ENCODE measurements at regions not wholly inside any gene's neighbourhood (a gene's known extent, or its start where the extent isn't known, plus 50 kb on each side); places are given as distances from the start of the nearest gene placed in this dataset.
A peak's percentile ranks its signal among the peaks of the same experiment; 100 is the strongest.

DNA sequence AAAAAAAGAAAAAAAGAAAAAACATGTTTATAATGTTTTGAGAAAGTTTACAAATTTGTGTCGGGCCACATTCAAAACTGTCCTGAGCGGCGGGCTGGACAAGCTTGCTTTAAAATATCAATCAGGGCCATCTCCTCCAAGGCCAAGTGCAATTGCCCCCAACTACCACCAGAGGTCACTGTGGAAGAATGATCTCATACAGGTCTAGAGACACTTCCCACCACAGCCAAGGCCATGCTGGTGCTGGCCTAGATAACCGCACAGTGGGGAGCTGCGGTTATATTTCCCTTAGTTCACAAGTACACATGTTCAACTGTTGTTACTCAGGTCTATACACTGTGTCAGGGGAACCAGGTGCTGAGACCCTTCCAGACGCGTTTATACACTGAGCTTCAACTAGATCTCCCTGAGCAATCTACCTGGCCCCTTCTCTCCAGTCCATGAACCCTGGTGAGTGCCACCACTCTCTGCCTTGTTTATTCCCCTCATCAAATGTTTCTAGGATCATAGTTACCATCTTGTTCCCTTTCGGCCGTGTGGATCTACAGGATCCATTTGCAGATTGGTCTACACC, 83.8 kb upstream of the CCL2 start (continued):
- TF ChIP-seq, protein P1, sequence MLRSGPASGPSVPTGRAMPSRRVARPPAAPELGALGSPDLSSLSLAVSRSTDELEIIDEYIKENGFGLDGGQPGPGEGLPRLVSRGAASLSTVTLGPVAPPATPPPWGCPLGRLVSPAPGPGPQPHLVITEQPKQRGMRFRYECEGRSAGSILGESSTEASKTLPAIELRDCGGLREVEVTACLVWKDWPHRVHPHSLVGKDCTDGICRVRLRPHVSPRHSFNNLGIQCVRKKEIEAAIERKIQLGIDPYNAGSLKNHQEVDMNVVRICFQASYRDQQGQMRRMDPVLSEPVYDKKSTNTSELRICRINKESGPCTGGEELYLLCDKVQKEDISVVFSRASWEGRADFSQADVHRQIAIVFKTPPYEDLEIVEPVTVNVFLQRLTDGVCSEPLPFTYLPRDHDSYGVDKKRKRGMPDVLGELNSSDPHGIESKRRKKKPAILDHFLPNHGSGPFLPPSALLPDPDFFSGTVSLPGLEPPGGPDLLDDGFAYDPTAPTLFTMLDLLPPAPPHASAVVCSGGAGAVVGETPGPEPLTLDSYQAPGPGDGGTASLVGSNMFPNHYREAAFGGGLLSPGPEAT (IDR thresholded peaks at IDR 0.05; ENCODE audit: low read depth), result no peak
- TF ChIP-seq FOXK2 (IDR thresholded peaks at IDR 0.05) (no peak), YY1 (IDR thresholded peaks at IDR 0.05; ENCODE audit: low read depth, low read length) (no peak), SMC3 (IDR thresholded peaks at IDR 0.05; ENCODE audit: borderline replicate concordance, low read length) (peak; percentile 30; the same call in 1 of the 2 replicates)
- TF ChIP-seq, protein P2, sequence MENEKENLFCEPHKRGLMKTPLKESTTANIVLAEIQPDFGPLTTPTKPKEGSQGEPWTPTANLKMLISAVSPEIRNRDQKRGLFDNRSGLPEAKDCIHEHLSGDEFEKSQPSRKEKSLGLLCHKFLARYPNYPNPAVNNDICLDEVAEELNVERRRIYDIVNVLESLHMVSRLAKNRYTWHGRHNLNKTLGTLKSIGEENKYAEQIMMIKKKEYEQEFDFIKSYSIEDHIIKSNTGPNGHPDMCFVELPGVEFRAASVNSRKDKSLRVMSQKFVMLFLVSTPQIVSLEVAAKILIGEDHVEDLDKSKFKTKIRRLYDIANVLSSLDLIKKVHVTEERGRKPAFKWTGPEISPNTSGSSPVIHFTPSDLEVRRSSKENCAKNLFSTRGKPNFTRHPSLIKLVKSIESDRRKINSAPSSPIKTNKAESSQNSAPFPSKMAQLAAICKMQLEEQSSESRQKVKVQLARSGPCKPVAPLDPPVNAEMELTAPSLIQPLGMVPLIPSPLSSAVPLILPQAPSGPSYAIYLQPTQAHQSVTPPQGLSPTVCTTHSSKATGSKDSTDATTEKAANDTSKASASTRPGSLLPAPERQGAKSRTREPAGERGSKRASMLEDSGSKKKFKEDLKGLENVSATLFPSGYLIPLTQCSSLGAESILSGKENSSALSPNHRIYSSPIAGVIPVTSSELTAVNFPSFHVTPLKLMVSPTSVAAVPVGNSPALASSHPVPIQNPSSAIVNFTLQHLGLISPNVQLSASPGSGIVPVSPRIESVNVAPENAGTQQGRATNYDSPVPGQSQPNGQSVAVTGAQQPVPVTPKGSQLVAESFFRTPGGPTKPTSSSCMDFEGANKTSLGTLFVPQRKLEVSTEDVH (IDR thresholded peaks at IDR 0.05; ENCODE audit: low read depth, partially characterized antibody), result no peak

DNA sequence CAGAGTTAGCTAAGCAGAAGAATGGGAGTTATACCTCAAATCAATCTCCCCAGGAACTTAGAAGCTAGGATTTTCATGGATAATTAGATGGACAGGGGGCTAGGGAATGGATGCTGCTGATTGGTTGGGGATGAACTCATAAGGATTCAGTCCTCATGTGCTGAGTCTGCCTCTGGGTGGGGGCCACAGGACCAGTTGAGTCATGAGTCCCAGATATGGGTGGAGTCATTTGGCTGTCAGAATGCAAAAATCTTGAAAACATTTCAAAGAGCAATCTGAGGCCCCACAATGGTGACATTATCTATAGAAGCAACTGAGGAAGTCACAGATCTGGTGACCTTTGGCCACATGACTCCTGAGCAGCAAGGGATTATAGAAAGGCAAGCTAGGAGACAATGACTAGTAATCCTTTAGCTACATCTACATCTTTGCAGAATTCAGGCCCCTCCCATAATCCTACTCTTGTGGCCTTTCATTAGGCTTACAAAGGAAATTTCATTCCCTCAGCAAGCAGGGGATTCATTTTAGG, 82.6 kb upstream of the CCL2 start:
- no TSS peak for BruUV-seq (replicated peaks)
- Histone ChIP-seq H3K36me3 (ENCODE audit: control insufficient read depth in 2 of 2, insufficient read depth in 2 of 2, low read length in 1 of 2) (no peaks in the 10 kb centered on the region), H3K4me1 (ENCODE audit: control insufficient read depth, insufficient read depth, low read length) (no peaks in the 10 kb centered on the region), H2AFZ (ENCODE audit: control insufficient read depth, low read depth, low read length) (no peak overlapping the region), H3K4me3 (no peak overlapping the region), H4K20me1 (ENCODE audit: control insufficient read depth, insufficient read depth) (no peaks in the 10 kb centered on the region), H3K27me3 (replicated peaks in 1 of 2; ENCODE audit: control insufficient read depth in 2 of 2, insufficient read depth in 2 of 2, low read length in 1 of 2) (peaks cover 0 to 6% of the 10 kb centered on the region in 2 experiments; a peak in 2 of 4 replicates), H3K9me3 (replicated peaks; ENCODE audit: control insufficient read depth, insufficient read depth, low read length) (no peaks in the 10 kb centered on the region), H3K9ac (ENCODE audit: control insufficient read depth, insufficient read depth, low read length) (no peak overlapping the region), H3K27ac (ENCODE audit: control insufficient read depth, insufficient read depth) (no peak overlapping the region), H3K79me2 (ENCODE audit: control insufficient read depth, insufficient read depth, low read length) (no peaks in the 10 kb centered on the region), H3K4me2 (ENCODE audit: control insufficient read depth, insufficient read depth) (no peak overlapping the region)
- SMC1A ChIA-PET (ENCODE audit: uncharacterized antibody, unreplicated experiment), result interaction anchor here (1.8 kb wide), 1 partner anchor 12 kb away, joined by 4 read pairs; no protein-coding TSS in a partner anchor
- in situ Hi-C loops (cut with MboI), result no loop called here
- POLR2A ChIA-PET, result no interaction called here
- RAD21 ChIA-PET (ENCODE audit: unreplicated experiment), result interaction anchor here (0.6 kb wide), 1 partner anchor 254 kb away, joined by 3 read pairs; no protein-coding TSS in a partner anchor
- CTCF ChIA-PET, result interaction anchor here (0.8 to 1.8 kb wide), 7 partner anchors 9 to 212 kb away, joined by 3 to 7 read pairs (median 4); no protein-coding TSS in a partner anchor
- no peak for DNase-seq (ENCODE audit: low read depth, low spot score)
- intact Hi-C loops (cut with micrococcal nuclease; ENCODE audit: unreplicated experiment), result no loop called here
- FAIRE-seq, result no peak
- ATAC-seq, result no peak
- TF ChIP-seq ASH2L (IDR thresholded peaks at IDR 0.05; ENCODE audit: borderline replicate concordance, low read depth) (no peak), STAT1 (conservative IDR thresholded peaks at IDR 0.05) (no peak), MTA2 (IDR thresholded peaks at IDR 0.05; ENCODE audit: low read depth) (no peak), EZH2 (IDR thresholded peaks at IDR 0.05; ENCODE audit: borderline replicate concordance, control insufficient read depth, low read depth, low read length) (no peak), HDGF (IDR thresholded peaks at IDR 0.05) (no peak), ESRRA (IDR thresholded peaks at IDR 0.05; ENCODE audit: low read length) (no peak), HCFC1 (IDR thresholded peaks at IDR 0.05; ENCODE audit: low read length) (no peak), CBX5 (IDR thresholded peaks at IDR 0.05; ENCODE audit: low read depth) (no peak)
- TF ChIP-seq, protein P3, sequence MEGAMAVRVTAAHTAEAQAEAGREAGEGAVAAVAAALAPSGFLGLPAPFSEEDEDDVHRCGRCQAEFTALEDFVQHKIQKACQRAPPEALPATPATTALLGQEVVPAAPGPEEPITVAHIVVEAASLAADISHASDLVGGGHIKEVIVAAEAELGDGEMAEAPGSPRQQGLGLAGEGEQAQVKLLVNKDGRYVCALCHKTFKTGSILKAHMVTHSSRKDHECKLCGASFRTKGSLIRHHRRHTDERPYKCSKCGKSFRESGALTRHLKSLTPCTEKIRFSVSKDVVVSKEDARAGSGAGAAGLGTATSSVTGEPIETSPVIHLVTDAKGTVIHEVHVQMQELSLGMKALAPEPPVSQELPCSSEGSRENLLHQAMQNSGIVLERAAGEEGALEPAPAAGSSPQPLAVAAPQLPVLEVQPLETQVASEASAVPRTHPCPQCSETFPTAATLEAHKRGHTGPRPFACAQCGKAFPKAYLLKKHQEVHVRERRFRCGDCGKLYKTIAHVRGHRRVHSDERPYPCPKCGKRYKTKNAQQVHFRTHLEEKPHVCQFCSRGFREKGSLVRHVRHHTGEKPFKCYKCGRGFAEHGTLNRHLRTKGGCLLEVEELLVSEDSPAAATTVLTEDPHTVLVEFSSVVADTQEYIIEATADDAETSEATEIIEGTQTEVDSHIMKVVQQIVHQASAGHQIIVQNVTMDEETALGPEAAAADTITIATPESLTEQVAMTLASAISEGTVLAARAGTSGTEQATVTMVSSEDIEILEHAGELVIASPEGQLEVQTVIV (IDR thresholded peaks at IDR 0.05; ENCODE audit: borderline replicate concordance, partially characterized antibody), result no peak
- TF ChIP-seq, protein P4, sequence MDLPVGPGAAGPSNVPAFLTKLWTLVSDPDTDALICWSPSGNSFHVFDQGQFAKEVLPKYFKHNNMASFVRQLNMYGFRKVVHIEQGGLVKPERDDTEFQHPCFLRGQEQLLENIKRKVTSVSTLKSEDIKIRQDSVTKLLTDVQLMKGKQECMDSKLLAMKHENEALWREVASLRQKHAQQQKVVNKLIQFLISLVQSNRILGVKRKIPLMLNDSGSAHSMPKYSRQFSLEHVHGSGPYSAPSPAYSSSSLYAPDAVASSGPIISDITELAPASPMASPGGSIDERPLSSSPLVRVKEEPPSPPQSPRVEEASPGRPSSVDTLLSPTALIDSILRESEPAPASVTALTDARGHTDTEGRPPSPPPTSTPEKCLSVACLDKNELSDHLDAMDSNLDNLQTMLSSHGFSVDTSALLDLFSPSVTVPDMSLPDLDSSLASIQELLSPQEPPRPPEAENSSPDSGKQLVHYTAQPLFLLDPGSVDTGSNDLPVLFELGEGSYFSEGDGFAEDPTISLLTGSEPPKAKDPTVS (IDR thresholded peaks at IDR 0.05; ENCODE audit: low read depth, low read length), result no peak

Data from GM12878 (cell line).